ENCODE measurements at regions not wholly inside any gene's neighbourhood (a gene's known extent, or its start where the extent isn't known, plus 50 kb on each side); places are given as distances from the start of the nearest gene placed in this dataset.

DNA sequence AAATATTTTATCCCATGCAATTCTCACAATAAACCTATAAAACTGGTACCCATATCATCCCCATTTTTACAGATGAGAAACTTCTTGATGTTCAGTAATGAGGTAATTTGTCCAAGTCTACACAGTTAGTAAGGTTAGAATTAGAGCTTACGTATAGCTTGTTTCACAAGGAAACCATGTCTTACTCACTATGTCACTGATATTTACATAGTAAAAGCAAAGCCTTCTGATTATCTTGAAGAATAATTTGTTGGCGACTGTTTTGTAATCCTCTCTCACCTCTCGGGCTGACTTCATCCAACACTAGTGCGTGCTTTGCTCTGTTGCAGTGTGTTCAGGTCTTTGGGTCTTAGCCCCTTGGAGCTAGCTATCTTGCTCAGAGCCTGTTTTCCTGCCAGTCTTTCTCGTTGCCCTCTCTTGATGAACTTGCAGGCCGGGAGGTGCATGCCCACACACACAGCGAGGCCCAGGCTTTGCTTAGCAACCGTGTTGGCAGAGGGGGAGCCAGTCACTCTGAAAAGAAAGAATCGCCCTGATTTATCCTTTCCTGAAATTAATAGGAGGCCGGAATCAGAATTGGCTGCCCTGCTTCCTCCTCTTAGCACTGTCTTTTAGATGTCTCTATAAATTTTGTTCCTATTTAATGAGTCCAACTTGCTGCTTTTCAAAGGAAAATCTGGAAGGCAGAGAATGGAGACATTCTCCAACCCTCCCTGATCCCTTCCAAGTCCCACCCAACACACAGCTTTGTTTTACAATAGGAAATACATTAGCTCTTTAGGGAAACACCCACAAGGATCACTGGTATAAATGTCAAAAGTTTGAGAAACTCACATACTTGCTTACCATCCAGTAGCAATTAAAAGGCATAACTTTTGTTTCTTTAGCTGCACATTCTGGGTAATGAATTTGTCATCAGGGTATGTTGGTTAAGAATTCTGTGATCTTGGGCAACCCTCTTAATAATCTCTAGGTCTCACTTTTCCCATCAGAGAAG lies 97.6 kb upstream of the SEC11C start:
- TF ChIP-seq TOX (CRISPR knock-in tag; IDR thresholded peaks at IDR 0.05; ENCODE audit: borderline replicate concordance) = no peak
- TF ChIP-seq, protein P1, sequence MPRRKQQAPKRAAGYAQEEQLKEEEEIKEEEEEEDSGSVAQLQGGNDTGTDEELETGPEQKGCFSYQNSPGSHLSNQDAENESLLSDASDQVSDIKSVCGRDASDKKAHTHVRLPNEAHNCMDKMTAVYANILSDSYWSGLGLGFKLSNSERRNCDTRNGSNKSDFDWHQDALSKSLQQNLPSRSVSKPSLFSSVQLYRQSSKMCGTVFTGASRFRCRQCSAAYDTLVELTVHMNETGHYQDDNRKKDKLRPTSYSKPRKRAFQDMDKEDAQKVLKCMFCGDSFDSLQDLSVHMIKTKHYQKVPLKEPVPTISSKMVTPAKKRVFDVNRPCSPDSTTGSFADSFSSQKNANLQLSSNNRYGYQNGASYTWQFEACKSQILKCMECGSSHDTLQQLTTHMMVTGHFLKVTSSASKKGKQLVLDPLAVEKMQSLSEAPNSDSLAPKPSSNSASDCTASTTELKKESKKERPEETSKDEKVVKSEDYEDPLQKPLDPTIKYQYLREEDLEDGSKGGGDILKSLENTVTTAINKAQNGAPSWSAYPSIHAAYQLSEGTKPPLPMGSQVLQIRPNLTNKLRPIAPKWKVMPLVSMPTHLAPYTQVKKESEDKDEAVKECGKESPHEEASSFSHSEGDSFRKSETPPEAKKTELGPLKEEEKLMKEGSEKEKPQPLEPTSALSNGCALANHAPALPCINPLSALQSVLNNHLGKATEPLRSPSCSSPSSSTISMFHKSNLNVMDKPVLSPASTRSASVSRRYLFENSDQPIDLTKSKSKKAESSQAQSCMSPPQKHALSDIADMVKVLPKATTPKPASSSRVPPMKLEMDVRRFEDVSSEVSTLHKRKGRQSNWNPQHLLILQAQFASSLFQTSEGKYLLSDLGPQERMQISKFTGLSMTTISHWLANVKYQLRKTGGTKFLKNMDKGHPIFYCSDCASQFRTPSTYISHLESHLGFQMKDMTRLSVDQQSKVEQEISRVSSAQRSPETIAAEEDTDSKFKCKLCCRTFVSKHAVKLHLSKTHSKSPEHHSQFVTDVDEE (CRISPR knock-in tag; IDR thresholded peaks at IDR 0.05) = no peak
- TF ChIP-seq, protein P2, sequence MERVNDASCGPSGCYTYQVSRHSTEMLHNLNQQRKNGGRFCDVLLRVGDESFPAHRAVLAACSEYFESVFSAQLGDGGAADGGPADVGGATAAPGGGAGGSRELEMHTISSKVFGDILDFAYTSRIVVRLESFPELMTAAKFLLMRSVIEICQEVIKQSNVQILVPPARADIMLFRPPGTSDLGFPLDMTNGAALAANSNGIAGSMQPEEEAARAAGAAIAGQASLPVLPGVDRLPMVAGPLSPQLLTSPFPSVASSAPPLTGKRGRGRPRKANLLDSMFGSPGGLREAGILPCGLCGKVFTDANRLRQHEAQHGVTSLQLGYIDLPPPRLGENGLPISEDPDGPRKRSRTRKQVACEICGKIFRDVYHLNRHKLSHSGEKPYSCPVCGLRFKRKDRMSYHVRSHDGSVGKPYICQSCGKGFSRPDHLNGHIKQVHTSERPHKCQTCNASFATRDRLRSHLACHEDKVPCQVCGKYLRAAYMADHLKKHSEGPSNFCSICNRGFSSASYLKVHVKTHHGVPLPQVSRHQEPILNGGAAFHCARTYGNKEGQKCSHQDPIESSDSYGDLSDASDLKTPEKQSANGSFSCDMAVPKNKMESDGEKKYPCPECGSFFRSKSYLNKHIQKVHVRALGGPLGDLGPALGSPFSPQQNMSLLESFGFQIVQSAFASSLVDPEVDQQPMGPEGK (CRISPR knock-in tag; IDR thresholded peaks at IDR 0.05; ENCODE audit: borderline replicate concordance) = no peak

Data from SK-N-SH treated with all-trans-retinoic acid at 6 μM for 48 hours (cell line).